LoVo (cell line): ENCODE measurements at regions not wholly inside any gene's neighbourhood (a gene's known extent, or its start where the extent isn't known, plus 50 kb on each side); places are given as distances from the start of the nearest gene placed in this dataset.
"Not testable (repeated sequence)": the region's sequence is repeated elsewhere in the genome, so short reads cannot be mapped to it uniquely, and the experiment has no call there.

Source experiments
- DNase-seq: peaks from one replicate; pipeline ENCODE4 v3.0.0-alpha.2; 2016; ENCODE audit warnings: low spot score

DNA sequence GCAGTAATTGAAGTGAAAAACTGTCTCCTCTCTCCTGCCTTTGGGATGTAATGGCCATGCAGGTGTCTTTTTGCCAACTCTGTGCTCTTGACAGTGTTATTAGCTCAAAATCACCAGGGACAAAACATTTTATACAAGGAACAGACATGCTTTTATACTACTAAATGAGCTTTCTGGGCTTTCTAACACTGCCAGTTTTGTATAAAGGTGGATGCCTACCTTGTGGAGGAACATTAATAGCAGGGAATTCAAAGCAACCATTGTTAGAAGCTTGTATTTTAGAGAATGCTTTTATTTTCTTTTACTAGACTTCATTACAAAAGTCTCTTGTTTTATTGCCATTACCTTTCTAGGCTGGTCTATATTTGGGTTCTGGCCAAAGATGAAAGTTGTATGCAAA is 54.7 kb upstream of the ARSJ start:
- DNase-seq = no peak

GRCh38 chr4:114036426-114036825 is 57.0 kb upstream of the ARSJ start:
- no peak for DNase-seq

- DNase-seq = no peak
Observed at GRCh38 chr4:114036864-114037263, 57.4 kb upstream of the ARSJ start.

- no peak for DNase-seq
Observed at GRCh38 chr4:114037988-114038387, 58.5 kb upstream of the ARSJ start.

GRCh38 chr4:114038762-114039387 is 59.4 kb upstream of the ARSJ start:
- DNase-seq = no peak

DNA sequence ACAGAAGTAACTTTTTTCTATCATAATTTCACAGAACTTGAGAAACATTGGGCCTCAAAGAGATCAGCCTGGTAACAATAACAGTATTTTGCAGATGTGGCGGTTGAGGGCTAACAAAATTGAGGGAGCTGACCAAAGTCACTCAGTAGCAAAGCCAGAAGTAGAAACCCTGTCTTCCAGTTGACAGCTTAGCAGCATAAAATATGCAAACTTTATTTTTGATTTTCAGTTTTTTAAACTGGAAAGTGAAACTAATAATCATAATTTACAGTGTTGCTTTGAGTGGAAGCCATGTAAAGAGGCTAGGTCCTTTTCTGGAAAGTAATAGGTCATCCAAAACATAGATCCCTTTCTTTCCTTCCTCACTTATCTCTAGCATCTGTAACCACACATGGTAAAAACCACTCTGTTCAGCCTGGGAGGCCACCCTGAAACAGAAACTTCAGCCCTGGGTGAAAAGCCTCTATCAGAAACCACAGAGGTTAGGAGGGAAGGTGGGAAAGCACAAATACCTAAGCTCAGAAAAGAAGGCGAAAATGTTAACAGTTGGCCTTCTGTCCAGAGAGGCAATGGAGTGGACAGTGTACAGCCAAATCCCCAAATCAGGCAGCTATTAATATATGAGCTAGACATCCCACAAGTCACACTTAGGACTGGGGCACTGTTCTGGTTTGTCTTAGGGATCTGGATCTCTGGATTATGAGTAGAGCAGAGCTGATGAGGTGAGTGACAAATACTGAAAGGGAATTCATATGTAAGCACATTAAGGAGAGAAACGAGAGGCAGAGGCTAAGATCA is 61.1 kb upstream of the ARSJ start:
- no peak for DNase-seq

GRCh38 chr4:114041117-114041475 is 61.6 kb upstream of the ARSJ start:
- DNase-seq = no peak

DNA sequence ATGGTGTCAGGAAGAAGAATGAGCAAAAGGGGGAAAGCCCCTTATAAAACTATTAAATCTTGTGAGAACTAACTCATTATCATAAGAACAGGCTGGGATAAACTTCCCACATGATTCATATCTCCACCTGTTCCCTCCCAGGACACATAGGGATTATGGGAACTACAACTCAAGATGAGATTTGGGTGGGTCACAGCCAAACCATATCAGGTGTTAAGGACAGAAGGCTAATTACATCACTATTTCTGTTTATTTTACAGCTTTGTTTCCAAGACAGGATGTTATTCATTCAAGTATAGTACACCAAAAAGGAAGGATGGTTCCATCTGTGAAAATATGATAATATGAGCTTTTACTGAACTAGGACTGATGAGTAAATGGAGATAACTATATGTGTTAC is 63.7 kb upstream of the ARSJ start:
- DNase-seq = no peak

DNA sequence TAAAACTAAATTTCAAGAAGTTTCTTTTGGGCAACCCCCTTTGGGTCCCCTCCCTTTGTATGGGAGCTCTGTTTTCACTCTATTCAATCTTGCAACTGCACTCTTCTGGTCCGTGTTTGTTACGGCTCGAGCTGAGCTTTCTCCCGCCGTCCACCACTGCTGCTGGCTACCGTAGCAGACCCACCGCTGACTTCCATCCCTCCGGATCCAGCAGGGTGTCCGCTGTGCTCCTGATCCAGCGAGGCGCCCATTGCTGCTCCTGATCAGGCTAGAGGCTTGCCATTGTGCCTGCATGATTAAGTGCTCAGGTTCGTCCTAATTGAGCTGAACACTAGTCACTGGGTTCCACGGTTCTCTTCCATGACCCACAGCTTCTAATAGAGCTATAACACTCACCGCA is 64.9 kb upstream of the ARSJ start:
- DNase-seq = not testable (repeated sequence)

DNA sequence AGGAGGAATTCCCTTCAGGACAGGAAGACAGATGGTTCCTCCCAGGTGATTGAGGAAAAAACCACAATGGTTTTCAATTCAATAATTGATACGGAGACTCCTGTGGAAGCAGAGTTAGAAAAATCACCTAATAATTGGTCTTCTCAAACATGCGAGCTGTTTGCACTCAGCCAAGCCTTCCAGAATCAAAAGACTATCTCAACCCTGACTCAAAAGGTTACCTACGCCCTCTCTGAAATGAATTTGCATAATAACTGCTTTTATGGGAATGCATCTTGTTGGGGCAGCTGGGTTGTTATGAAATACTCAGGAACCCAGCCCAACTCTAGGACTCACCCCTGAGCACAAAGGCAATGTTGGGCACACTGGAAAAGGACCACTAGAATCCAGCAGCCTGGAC is 66.9 kb upstream of the ARSJ start:
- DNase-seq = no peak

- not testable (repeated sequence) for DNase-seq
Observed at GRCh38 chr4:114048154-114048553, 68.7 kb upstream of the ARSJ start.

DNA sequence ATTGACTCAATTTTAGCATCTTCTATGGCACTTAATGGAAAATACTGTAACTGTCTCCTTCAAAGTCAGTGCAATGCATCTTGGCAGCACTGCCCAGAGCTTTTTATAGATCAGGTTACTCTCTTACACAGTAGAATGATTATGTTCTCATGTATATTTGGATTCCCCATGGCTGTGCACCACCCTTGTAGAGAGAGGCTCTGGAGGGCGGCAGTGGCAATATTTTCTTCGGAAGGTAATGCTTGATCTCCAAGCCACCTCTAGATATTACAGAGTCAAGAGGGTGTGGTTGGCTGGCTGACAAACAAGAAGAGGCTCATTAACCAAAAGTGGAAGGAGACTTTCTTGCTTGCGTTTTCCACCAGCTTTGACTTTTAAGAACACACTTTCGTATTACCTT is 72.8 kb upstream of the ARSJ start:
- DNase-seq = no peak

GRCh38 chr4:114056599-114056998 is 77.2 kb upstream of the ARSJ start:
- no peak for DNase-seq

DNA sequence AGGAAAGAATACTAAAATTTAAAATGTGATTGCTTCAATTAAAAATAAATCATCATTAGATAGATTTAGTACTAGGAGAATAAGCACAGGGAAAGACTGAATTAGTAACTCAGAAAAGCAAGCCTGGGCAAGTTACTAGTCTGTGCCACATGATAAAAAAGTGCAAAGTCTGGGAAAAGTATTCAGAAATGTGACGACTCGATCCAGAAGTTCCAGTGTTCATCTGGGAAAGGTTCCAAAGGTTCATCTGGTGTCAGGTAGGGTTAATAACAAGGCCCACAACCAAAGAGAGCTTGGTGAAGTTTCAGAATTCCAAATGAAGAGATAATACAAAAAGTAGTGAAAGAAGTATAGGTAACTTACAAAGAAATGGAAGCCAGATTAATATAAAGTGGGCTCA is 78.3 kb upstream of the ARSJ start:
- peak; percentile 28 for DNase-seq

DNA sequence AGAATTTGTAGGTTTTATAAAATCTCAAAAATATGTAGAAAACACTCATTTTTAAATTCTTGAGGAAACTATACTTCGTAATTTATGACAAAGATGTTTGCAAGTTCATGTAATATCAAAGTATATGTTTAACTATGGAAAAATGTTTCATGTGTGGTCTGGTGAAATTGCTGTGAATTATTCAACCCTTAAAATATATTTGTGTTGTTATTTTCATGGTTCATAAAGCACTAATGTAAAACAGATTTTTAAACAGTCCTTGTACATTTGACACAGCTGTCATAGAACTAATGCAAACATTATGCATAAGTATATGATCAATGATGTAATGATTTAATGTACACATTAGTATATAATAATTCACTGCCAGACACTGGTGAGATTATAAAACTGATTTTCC is 83.1 kb upstream of the ARSJ start:
- DNase-seq = no peak

- DNase-seq = no peak
Observed at GRCh38 chr4:114072781-114073180, 93.3 kb upstream of the ARSJ start.

DNA sequence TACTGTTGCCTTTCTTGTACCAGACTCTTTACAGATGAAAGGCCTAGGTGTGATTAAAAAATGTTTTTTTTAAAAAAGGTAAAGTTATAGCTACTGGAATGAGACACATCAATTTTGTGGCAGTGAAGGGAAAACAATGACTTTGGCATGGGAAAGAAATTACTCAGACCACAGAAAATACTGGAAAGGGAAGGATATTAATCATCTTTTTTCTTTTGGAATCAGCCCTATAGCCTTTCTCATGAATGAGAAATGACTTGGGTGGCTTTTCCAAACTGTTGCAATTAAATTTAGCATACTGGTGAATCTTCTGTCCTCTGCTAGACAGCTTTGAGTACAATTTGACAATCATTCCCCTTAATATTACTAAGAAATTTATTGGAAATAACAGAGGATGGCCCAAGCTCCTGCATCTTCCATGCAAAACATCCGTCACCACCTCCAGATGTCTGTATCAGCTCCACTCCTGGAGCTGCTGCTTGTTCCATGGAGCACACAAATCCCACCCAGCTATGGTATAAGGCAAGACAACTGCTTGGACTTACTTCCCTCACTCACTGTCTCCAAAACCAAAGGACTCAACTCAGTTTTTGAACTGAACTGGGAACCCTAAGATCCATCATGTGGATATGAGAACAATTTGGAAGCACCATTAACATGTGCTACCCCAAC is 97.6 kb upstream of the ARSJ start:
- DNase-seq = no peak

DNA sequence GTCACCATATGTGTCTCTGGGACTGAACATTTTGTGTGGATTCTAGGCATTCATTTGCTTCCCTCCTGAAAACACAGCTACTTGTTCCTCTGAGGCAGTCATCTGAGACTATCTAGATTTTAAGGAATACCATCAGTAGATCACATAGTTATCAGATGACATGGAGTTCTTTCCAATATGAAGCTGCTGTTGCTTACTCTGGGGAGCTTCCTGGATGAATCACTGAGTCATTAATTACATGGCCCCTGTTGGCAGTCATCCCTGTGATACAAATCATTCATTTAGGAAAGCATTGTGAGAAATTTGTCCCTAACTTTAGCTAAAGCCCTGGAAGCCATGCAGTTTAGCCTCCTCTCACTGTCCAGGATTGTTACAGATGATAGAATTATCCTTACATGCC is 98.2 kb upstream of the ARSJ start:
- DNase-seq = no peak

DNA sequence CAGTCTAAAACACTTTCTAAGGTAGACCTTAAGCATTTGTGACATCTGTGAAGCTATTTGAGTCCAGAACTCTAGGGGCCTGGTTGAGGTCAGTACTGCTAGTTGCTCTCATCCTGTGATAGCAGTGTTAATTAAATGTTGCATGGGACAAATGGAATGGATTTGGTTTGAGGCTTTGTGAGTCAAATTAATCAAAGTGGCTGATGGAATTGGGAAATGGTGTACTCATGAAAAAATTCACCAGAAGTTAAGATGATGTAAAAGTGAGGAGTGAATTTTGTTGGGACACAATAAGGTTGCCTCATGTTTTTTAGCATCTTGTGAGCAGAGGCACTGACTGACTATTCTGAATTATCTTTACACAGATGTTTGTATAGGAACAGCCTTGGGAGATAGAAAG is 99.2 kb upstream of the ARSJ start:
- DNase-seq = no peak

GRCh38 chr4:114081783-114082182 is 102.3 kb upstream of the ARSJ start:
- DNase-seq = no peak

DNA sequence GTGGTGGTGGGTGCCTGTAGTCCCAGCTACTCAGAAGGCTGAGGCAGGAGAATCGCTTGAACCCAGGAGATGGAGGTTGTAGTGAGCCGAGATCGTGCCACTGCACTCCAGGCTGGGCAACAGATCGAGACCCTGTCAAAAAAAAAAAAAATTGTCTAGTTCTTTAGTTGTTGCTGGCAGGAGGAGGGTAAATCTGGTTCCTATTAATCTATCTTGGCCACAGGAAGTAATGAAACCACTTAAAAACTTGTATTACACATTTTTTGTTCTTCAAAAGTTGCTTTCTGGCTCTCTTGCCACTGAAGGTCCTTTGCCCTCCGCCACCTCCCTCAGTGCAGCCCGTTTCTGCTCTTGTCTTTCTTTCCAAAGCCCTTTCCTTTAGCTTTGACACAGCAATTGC is 102.9 kb upstream of the ARSJ start:
- no peak for DNase-seq

DNA sequence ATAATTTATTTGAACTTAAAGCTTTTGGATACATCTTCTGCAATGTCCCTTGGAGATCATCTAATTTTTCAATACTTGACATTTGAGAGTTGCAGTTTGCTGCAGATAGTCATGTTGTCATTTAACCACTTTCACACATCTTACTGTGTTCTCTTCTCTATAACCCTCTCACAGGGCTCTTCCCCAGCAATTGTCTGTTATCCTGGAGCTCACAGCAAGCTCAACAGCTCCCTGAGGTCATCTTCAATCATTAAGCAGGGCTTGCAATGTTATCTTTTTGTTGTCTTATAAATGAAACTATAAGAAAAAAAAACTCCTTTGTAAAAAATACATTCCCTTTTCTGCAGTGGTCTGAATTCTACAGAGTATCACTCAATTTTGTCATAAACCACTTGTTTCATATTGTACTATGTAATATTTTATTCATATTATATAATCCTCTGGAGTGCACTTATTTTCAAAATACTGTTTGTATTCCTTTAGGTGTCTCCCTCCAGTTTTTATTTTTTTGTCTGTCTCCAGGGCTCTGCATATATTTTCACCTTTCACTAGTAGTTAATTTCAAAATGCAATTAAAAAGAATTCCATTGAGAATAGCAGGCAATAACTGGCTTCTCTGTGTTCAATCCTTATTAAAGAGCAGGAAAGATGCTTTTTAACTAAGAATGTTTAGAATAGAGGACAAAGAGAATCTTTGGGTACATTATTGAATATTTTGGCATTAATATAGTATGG is 106.3 kb upstream of the ARSJ start:
- DNase-seq = no peak
